Fibroblast of skin of scalp (primary cell): ENCODE measurements at regions not wholly inside any gene's neighbourhood (a gene's known extent, or its start where the extent isn't known, plus 50 kb on each side); places are given as distances from the start of the nearest gene placed in this dataset.

ENCODE experiments used
- DNase-seq: peaks from one replicate; pipeline ENCODE4 v3.0.0-alpha.2; 2013

DNA sequence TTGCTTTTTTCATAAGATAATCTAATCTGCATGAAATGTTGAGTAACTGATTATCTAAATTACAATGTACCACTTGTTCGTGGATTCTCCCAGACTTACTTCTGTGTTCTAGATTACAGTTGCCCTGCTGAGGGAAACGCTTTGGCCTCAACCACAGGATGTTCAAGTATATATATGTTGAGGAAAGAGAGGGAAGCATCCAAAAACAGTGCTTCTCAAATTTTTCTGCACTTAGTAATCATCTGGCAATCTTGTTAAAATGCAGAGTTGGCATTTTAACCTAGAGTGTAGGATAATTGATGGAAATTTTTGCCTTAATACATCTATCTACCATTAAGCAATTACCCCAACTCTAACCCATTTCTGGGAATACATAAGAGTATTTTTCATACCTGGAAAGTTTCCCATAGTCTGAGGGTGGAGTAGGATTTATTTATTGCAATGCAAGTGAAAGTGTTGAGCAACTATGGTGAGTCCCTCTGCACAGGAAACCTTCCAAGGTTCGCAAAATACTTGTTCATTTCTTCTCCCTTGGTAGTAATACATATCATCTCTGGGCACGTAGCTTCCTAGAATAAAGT is 59.6 kb upstream of the C1GALT1 start:
- peak; percentile 58 for DNase-seq

DNA sequence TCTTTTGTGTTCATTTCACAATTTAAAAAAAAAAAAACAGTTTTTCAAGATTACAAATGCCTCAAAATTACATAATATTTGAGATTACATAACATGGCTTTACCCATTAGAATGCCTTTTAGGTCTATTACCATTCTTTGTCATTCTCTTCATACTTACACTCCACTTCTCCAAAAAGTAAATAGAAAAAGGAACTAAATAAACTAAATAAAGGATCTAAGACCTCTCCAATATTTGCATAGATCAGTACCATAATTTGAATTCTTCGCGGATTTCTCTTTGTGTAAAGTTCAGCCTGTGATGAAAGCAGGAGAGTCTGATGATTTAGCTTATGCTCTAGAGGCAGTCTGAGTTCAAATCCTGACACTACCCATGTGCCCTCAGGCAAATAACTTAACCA is 56.4 kb upstream of the C1GALT1 start:
- DNase-seq: no peak

DNA sequence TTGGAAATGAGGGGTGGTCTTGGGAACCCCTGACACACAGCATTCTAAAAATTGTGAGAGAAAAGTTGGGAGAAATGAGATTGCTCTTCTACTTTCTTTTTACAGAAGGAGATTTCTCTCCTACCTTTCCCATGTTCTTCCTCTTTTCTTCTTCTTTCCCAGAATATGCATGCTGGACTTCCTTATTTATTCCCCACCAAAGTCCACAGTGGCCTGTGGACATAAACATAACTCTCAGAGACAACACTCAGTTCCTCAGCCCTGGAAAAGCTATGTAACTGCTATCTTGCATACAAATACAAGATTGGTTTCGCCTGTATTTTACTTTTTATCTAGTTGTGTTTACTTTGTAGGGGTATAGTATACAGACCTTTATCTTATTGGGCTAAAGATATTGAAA is 54.6 kb upstream of the C1GALT1 start:
- DNase-seq: no peak

DNA sequence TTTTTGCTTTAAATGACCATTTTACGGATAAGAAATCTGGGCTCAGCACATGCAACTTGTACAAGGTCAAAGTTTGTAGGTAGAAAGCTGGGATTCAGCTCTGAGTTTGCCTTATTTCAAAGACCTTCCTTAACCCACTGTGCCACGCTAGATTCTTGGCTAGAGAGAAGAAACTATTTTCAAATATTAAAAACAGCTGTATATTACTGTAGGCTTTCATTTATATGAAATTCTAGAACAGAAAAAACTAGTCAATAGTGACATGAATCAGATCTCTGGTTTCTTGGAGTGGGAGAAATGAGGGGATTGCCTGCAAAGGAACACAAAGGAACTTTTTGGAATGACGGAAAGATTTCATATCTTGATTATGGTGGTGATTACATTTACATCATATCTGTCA is 53.0 kb upstream of the C1GALT1 start:
- DNase-seq: no peak

DNA sequence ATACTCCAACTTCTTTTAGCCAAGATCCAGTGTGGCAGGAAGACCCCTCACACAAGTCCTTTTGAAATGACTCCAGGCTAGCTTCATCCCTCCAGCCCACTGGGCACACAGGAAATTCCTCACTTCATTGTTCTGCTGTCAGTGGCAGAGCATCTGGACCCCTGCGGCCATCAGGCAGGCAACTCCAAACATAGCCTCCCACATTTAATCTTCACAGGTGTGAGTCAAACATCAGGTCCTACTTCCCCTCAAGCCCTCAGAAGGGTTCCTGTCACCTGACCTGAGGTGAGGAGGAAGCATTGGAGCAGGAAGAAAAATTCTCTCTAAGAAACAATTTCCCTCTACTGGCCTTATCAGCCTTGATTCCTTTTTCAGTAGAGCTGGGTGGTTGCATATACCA is 51.1 kb upstream of the C1GALT1 start:
- DNase-seq: no peak
